Mucosa of rectum (tissue), 2 donors: ENCODE measurements at regions not wholly inside any gene's neighbourhood (a gene's known extent, or its start where the extent isn't known, plus 50 kb on each side); places are given as distances from the start of the nearest gene placed in this dataset.

ENCODE experiments used
- H3K27ac ChIP-seq, 2 donors: one replicate each; pipeline ENCODE4 v1.7.0; 2013; ENCODE audit warnings: inconsistent platforms in 2 of 2, low read depth in 2 of 2, low read length in 2 of 2
- H3K27me3 ChIP-seq, 2 donors: one replicate each; pipeline ENCODE4 v1.7.0; 2013; ENCODE audit warnings: low read length in 2 of 2; ENCODE audit not compliant: control insufficient read depth in 2 of 2, insufficient read depth in 2 of 2
- H3K36me3 ChIP-seq, 2 donors: one replicate each; pipeline ENCODE4 v1.7.0; 2013; ENCODE audit warnings: low read length in 2 of 2; ENCODE audit not compliant: control insufficient read depth in 2 of 2, insufficient read depth in 2 of 2
- H3K4me1 ChIP-seq, 2 donors: one replicate each; pipeline ENCODE4 v1.7.0; 2013; ENCODE audit warnings: low read length in 2 of 2, mild to moderate bottlenecking in 1 of 2; ENCODE audit not compliant: control insufficient read depth in 2 of 2, insufficient read depth in 2 of 2
- H3K4me3 ChIP-seq, 2 donors: one replicate each; pipeline ENCODE4 v1.7.0; 2013; ENCODE audit warnings: low read length in 2 of 2
- H3K9ac ChIP-seq, 2 donors: one replicate each; pipeline ENCODE4 v1.7.0; 2013; ENCODE audit warnings: low read length in 2 of 2, low read depth in 1 of 2, mild to moderate bottlenecking in 1 of 2
- H3K9me3 ChIP-seq, 2 donors: one replicate each; pipeline ENCODE4 v1.7.0; 2013; ENCODE audit warnings: low read length in 2 of 2; ENCODE audit not compliant: control insufficient read depth in 2 of 2
- donor health status: healthy.
- donor health status: Normal muscosa, but diverticular disease.

DNA sequence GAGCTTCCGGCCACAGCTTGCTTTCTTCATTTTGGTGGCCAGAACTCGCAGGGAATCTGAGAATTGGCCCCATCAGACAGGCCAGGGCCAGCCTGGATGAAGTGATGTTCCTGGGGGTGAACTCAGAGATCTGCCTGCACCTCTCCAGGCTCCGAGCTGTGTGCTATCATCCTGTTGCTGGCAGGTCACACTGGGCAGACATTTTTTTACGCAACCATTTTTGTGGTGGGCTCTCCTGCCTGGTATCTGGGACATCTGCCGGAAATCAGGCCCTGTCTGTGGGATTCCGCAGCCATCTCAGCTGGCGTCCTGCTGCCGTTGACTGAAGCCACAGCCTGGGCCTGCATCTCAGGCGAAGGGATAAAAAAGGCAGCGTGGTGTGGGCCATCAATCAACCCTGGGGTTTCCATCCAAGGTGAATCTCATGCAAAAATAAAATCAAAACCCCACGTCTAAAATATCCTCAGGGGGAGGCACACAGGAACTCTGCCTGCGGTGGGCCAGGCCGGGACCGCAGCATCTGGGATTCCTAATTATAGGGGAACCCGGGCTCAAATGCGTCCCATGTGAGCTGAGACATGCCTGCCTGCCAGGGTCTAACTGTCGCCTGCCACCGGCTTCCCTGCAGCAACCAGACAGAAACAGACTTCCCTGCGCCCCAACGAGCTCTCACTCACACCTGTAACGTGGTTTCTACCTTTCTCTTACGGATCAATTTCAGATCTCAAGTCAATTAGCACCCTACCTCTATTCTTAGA is 174.3 kb downstream of the SYK start:
- no peaks in the 10 kb centered on the region for H3K4me1 ChIP-seq

GRCh38 chr9:90979138-90979551 is 177.5 kb downstream of the SYK start:
- Histone ChIP-seq H3K27ac (no peak overlapping the region), H3K9me3 (no peaks in the 10 kb centered on the region), H3K36me3 (no peaks in the 10 kb centered on the region), H3K4me3 (peak overlapping the region in 1 of 2 donors; percentile 20), H3K27me3 (no peaks in the 10 kb centered on the region), H3K9ac (no peak overlapping the region), H3K4me1 (no peaks in the 10 kb centered on the region)

More for the DNA sequence above, 174.3 kb downstream of the SYK start:
- Histone ChIP-seq H3K9ac (no peak overlapping the region), H3K27ac (no peak overlapping the region), H3K4me3 (no peak overlapping the region), H3K9me3 (no peaks in the 10 kb centered on the region), H3K36me3 (no peaks in the 10 kb centered on the region), H3K27me3 (no peaks in the 10 kb centered on the region)

- no peaks in the 10 kb centered on the region for H3K9me3 ChIP-seq
- H3K9ac ChIP-seq = no peak overlapping the region
Measured at GRCh38 chr9:90979639-90980038, 178.0 kb downstream of the SYK start.

GRCh38 chr9:90981726-90982125 is 180.1 kb downstream of the SYK start:
- Histone ChIP-seq H3K9me3 (no peaks in the 10 kb centered on the region), H3K27ac (no peak overlapping the region), H3K36me3 (no peaks in the 10 kb centered on the region), H3K4me1 (no peaks in the 10 kb centered on the region), H3K4me3 (no peak overlapping the region), H3K27me3 (no peaks in the 10 kb centered on the region), H3K9ac (no peak overlapping the region)

More at GRCh38 chr9:90979639-90980038, 178.0 kb downstream of the SYK start:
- Histone ChIP-seq H3K27me3 (no peaks in the 10 kb centered on the region), H3K36me3 (no peaks in the 10 kb centered on the region), H3K4me1 (no peaks in the 10 kb centered on the region), H3K27ac (no peak overlapping the region), H3K4me3 (no peak overlapping the region)

DNA sequence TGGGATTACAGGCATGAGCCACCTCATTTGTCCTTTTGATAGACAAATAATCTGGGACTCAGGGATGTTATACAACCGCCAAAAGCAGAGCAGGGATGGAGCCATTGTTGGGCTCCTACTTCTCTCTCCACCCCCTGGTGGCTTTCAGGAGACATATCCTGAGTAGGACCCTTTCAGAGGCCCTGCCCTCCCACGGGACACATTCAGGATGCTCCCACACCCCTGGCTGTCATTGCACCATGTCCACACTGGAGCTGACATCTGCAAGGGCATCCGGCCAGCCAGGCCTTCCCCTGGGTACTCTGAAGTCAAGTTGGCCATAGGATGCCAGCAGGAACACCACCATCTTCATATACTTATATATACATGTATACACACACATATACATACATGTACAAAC is 181.8 kb downstream of the SYK start:
- Histone ChIP-seq H3K4me3 (no peak overlapping the region), H3K4me1 (no peaks in the 10 kb centered on the region), H3K27me3 (no peaks in the 10 kb centered on the region), H3K9me3 (no peaks in the 10 kb centered on the region), H3K36me3 (no peaks in the 10 kb centered on the region), H3K27ac (no peak overlapping the region), H3K9ac (no peak overlapping the region)

DNA sequence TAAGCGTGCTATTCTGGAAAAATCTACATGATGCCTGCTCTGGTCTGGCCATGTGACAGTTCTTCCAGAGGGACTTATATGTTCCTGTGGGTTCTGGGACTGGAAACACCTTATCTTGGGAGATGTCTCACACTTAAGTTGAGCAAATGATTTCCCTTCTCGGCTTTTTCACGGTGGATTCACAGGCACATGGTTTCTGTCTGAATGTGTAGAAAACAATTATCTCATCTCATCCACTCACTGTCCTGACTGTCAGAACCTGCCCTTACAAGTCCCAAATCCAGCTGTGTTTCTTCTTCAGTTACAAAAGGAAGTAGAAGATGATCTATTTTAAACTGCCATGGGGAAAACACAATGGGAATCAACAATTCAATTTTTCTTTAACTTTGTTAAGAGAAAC is 184.0 kb downstream of the SYK start:
- Histone ChIP-seq H3K9me3 (no peaks in the 10 kb centered on the region), H3K27me3 (no peaks in the 10 kb centered on the region), H3K4me3 (no peak overlapping the region), H3K9ac (no peak overlapping the region), H3K4me1 (no peaks in the 10 kb centered on the region), H3K27ac (no peak overlapping the region), H3K36me3 (no peaks in the 10 kb centered on the region)

GRCh38 chr9:90986161-90986560 is 184.5 kb downstream of the SYK start:
- H3K4me1 ChIP-seq = no peaks in the 10 kb centered on the region
- no peak overlapping the region for H3K4me3 ChIP-seq
- no peaks in the 10 kb centered on the region for H3K9me3 ChIP-seq
- H3K9ac ChIP-seq = no peak overlapping the region
- H3K27me3 ChIP-seq = no peaks in the 10 kb centered on the region
- H3K27ac ChIP-seq = no peak overlapping the region
- no peaks in the 10 kb centered on the region for H3K36me3 ChIP-seq

GRCh38 chr9:90987566-90987965 is 185.9 kb downstream of the SYK start:
- no peak overlapping the region for H3K9ac ChIP-seq
- H3K36me3 ChIP-seq = no peaks in the 10 kb centered on the region
- H3K4me3 ChIP-seq = no peak overlapping the region
- H3K4me1 ChIP-seq = no peaks in the 10 kb centered on the region
- H3K27me3 ChIP-seq = no peaks in the 10 kb centered on the region
- no peaks in the 10 kb centered on the region for H3K9me3 ChIP-seq
- no peak overlapping the region for H3K27ac ChIP-seq

GRCh38 chr9:90988318-90988717 is 186.7 kb downstream of the SYK start:
- H3K36me3 ChIP-seq = no peaks in the 10 kb centered on the region
- no peaks in the 10 kb centered on the region for H3K27me3 ChIP-seq
- H3K9me3 ChIP-seq = no peaks in the 10 kb centered on the region
- no peak overlapping the region for H3K4me3 ChIP-seq
- H3K4me1 ChIP-seq = no peaks in the 10 kb centered on the region
- no peak overlapping the region for H3K27ac ChIP-seq
- no peak overlapping the region for H3K9ac ChIP-seq

DNA sequence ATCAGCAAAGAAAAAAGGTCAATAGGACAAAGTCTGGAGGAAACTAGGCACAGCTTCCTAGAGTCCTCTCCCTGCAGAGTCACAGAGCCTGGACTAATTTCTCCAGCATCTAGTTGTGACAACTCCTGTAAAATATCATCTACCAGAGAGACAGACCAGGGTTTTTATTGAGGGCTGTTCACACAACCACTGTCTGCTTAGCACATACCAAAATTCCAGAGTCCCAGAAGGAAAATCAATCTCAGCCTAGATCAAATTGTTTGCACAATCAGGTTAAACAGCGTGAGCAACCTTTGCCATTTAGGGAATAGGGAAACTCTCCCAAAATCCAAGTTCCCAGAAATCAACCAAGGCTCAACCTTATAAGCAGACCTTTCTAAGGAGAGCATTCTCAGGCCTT is 190.3 kb downstream of the SYK start:
- Histone ChIP-seq H3K9ac (no peak overlapping the region), H3K36me3 (no peaks in the 10 kb centered on the region), H3K4me1 (no peaks in the 10 kb centered on the region), H3K9me3 (no peaks in the 10 kb centered on the region), H3K27ac (no peak overlapping the region), H3K27me3 (peaks cover 0 to 3% of the 10 kb centered on the region in 2 donors), H3K4me3 (no peak overlapping the region)
